Neural cell (in vitro differentiated cells): ENCODE measurements at regions not wholly inside any gene's neighbourhood (a gene's known extent, or its start where the extent isn't known, plus 50 kb on each side); places are given as distances from the start of the nearest gene placed in this dataset.

Experiments used
- CTCF ChIP-seq: fragments of 450-650 bp; IDR thresholded peaks from 2 replicates; pipeline ENCODE4 v1.5.1; 2014; ENCODE audit warnings: antibody characterized with exemption, mild to moderate bottlenecking, moderate library complexity; ENCODE audit not compliant: poor library complexity, severe bottlenecking
- EP300 ChIP-seq: fragments of 450-650 bp; conservative IDR thresholded peaks from 2 replicates; pipeline ENCODE4 v1.6.1; 2014; ENCODE audit warnings: antibody characterized with exemption, mild to moderate bottlenecking, moderate library complexity; ENCODE audit not compliant: poor library complexity, severe bottlenecking

- TF ChIP-seq CTCF (no peak), EP300 (no peak)
Observed at GRCh38 chr13:86378628-86379027, 579.4 kb upstream of the SLITRK6 start.
